SKM-1 (cell line): ENCODE measurements at regions not wholly inside any gene's neighbourhood (a gene's known extent, or its start where the extent isn't known, plus 50 kb on each side); places are given as distances from the start of the nearest gene placed in this dataset.

Source experiments
- DNase-seq: peaks from one replicate; lab custom pipeline; 2025; ENCODE audit not compliant: unreplicated experiment; lab: John Stamatoyannopoulos, UW

DNA sequence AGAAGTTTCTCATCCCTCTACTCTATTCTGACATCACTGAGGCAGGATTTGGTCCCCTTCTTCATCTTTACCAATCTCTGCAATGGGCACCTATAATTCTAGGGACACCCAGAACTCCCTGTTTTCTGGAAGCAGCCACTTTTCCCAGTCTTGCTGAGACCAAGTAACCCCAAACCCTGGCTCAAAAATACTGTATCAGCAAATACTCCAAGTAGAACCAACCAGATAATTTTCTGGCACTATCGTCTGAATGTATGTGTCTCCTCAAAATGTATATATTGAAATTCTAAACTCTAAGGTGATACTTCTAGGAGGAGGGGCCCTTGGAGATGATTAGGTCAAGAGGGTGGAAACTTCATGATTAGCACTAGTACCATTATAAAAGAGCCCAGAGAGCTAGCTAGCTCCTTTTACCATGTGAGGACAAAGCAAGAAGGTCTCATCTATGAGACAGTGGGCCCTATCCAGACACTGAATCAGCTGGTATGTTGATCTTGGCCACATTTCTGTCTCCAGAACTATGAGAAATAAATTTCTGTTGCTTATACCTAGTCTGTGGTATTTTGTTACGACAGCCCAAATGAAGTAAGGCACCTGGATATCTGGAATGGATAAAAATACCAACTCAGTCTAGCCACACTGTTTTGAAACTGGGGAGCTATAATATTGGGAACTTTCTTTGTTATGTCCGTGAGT is 464.4 kb downstream of the CDH11 start:
- DNase-seq: no peak

GRCh38 chr16:64656471-64656870 is 465.4 kb downstream of the CDH11 start:
- DNase-seq: no peak

- no peak for DNase-seq
Measured at GRCh38 chr16:64654178-64654577, 467.7 kb downstream of the CDH11 start.

DNA sequence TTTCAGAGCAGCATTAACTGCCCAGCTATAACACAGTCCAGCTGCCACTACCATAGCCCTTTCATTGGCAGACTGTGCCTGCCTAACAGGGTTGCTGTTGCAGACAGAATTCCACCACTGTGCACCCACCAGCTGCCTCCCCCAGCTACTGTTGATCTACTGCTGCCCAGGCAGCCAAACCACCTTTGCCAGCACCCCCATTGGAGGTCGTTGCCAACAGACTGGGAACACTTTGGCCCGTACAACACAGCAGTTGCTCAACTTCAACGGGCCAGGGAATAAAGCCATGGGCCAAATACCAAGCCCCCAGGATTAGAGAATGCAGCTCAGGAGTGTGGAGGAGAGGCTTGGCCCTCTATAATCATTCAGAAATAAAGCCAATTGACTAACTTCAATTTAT is 473.6 kb downstream of the CDH11 start:
- no peak for DNase-seq

GRCh38 chr16:64641343-64641742 is 480.5 kb downstream of the CDH11 start:
- no peak for DNase-seq

DNA sequence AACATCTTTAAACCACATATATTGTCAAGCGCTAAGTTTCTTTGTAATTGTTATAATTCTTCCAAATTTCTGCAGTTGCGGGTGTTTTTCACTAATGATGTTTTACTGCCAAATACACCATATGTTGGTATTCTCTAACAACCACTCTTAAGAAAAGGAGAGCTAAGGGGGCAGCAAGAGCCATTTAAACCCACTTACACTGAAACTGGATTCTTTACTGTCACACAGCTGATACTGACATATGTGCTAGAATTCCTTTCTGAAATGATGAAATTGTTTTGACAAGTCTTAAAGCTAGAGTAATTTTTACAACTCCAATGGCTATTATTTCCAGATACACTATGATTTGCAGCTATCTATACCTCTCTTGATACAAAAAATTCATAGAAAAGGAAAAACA is 483.1 kb downstream of the CDH11 start:
- no peak for DNase-seq

GRCh38 chr16:64629622-64630021 is 492.2 kb downstream of the CDH11 start:
- no peak for DNase-seq

GRCh38 chr16:64627781-64628180 is 494.1 kb downstream of the CDH11 start:
- no peak for DNase-seq

DNA sequence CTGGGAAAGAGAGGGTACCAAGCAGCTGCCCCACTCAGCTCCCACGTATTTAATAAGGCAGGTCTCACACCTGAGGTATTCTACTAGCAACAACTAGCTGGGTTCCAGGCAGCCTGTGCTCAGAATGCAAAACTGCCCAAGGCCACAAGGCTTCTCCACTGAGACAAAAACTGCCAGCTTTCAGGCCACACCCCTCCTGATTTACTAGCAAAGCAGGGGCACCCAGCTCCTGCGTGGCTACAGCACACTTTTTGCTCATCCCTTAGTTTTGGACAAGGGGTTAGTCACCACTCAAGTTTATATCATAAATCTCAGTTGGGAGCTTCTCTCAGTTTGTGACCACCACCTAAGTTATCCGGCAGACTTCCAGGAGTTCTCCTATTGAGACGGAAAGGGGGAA is 494.6 kb downstream of the CDH11 start:
- no peak for DNase-seq

GRCh38 chr16:64626776-64627175 is 495.1 kb downstream of the CDH11 start:
- no peak for DNase-seq

DNA sequence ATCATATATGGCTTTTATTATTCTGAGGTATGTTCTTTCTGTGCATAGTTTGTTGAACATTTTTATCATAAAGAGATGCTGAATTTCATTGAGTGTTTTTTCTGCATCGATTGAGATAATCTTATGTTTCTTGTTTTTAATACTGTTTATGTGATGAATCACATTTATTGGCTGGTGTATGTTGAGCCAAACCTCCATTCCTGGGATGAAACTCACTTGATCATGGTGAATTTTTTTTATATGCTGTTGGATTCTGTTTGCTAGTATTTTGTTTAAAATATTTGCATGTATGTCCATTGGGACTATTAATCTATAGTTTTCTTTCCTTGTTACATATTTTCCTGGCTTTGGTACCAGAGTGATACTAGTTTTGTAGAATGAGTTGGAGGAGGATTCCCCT is 500.2 kb downstream of the CDH11 start:
- DNase-seq: no peak

- DNase-seq: no peak
Measured at GRCh38 chr16:64617836-64618476, 503.9 kb downstream of the CDH11 start.

GRCh38 chr16:64615630-64616280 is 506.1 kb downstream of the CDH11 start:
- DNase-seq: no peak

DNA sequence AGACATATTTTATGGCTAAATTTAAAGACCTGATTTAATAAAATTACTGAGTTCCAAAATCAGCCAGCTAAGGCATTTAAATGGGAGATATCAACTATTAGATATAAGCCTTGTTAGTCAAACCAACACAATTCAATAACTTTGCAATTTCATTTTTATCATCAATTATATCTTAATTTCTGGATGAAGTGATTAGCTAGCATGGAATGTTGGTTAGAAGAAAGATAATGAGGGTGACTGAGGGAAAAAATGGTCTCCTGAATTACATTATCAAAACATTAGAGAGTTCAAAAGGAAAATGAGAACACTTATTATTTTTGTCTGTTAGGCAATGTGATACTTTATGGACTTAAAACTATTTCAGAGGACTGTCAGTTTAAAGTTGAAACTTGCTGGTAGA is 525.7 kb downstream of the CDH11 start:
- no peak for DNase-seq

DNA sequence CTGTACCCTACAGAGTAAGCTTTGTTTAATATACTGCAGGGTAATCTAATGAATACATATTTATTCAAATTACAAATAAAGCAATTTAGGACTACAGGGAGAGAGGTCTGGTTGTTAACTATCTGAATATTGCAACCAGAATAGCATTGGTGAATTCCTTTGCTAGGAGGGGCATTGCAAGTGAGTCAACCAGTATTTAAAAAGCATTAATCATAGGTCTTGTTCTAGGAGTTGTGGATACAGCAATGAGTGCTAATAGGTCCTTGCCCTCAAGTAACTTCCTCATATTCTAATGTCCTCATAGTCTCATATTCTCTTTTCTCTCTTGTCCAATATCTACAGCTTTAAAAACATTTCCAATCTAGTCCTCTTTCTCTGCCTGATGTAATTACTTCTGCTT is 531.4 kb downstream of the CDH11 start:
- DNase-seq: no peak

- DNase-seq: no peak
Measured at GRCh38 chr16:64589836-64590235, 532.0 kb downstream of the CDH11 start.

DNA sequence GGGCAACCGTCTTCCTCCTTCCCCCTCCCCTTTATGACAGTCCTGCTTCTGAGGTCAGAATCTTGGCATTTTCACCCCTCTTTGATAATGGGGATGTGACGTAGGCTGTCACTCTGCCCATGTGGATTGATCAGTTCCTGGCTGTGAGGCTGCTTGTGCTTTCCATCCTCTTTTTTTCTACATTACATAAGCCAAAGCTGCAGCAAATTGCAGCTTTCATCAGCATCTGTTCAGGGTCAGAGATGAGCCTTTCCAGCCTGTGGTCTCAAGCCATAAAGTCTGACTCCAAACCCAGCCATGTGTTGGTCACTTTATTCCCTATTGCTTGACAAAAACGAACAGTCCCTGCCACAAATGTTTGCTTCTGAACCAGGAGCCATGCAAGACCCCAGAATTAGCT is 535.1 kb downstream of the CDH11 start:
- DNase-seq: no peak

DNA sequence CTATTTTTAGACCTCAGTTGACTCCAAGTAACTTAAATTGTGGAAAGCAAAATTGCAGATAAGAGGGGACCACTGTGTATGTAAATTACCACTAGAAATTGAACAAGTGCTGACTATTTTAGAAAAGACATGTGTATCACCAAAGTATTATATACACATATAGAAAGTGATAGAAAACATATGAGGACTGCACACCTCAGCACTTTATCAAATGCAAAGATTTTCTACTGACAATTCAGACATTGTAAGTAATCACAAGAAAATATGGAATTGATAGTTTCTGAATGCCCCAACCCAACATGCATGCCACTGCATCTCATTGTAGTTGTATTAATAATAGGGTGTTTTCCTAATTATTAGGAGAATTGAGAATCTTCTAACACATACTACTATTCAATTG is 536.5 kb downstream of the CDH11 start:
- no peak for DNase-seq

DNA sequence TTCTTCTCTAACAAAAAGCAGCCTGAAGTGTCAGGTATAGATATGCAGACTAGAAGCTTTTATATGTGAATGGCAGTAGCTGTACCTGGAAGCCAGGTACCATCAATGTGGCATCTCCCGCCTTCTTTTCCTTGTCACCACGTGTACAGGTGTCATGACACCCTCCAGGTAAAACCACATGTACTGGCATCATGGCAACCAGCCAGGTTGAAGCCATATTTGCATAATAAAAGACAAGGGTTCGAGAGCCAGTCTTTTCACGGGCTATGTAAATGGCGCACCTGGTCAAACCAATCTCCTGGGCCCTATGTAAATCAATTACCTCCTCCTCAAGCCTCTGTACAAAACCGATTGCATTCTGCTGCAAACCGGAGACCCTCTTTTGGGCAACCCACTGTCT is 541.3 kb downstream of the CDH11 start:
- DNase-seq: no peak

- DNase-seq: no peak
Measured at GRCh38 chr16:64579712-64580111, 542.2 kb downstream of the CDH11 start.

DNA sequence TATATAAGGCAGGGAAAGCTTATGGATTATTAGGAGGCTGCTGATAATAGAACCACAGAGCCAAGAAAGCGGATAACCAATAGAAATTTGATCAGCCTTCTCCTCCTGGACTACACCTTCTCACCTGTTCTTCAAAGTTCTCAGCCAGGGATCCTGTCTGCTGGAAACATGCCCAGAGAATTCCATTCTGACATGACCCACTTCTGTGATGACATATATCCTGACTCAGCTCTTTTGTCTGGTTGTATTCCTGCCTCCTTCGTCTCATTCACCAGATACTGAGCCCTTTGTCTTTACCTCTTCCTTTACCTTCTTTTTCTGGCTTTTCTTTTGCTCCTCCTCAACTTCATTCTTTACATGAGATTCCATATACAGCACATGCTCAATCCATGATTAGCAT is 576.1 kb downstream of the CDH11 start:
- no peak for DNase-seq

- DNase-seq: no peak
Measured at GRCh38 chr16:64544859-64545258, 577.0 kb downstream of the CDH11 start.

DNA sequence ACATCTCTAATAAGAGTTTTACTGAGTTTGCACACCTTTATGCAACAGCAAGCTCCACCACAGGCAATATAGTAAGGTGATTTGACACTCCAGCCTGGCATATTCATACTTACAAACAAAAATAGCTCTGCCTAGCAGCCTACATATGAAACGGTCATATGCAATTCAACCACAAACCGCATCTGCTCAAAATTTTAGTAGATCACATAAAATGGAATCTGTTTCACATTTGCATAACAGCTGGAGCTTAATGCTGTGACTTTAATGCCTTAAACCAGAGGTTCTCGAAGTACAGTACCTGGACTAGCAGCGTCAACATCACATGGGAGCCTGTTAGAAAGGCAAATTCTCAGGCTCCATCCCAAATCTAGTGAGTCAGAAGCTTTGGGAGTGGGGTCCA is 578.4 kb downstream of the CDH11 start:
- no peak for DNase-seq
